Thyroid gland (tissue), 4 donors: ENCODE measurements at regions not wholly inside any gene's neighbourhood (a gene's known extent, or its start where the extent isn't known, plus 50 kb on each side); places are given as distances from the start of the nearest gene placed in this dataset.

ENCODE experiments used
- POLR2A ChIP-seq, 2 donors: fragments of 450-650 bp; IDR thresholded peaks; one replicate each; pipeline ENCODE4 v1.6.1; 2017; ENCODE audit warnings: antibody characterized with exemption in 2 of 2, mild to moderate bottlenecking in 2 of 2, moderate library complexity in 1 of 2
- TF ChIP-seq, protein P1 (sequence below), 6 experiments: fragments of 200-600 bp in 3 of 6; fragments of 450-650 bp in 3 of 6; sonication (generic) in 3 of 6; IDR thresholded peaks; one replicate each; pipeline ENCODE4 v1.5.1; 2016 to 2019; ENCODE audit warnings: antibody characterized with exemption in 6 of 6, mild to moderate bottlenecking in 2 of 6, inconsistent platforms in 1 of 6, moderate library complexity in 1 of 6

DNA sequence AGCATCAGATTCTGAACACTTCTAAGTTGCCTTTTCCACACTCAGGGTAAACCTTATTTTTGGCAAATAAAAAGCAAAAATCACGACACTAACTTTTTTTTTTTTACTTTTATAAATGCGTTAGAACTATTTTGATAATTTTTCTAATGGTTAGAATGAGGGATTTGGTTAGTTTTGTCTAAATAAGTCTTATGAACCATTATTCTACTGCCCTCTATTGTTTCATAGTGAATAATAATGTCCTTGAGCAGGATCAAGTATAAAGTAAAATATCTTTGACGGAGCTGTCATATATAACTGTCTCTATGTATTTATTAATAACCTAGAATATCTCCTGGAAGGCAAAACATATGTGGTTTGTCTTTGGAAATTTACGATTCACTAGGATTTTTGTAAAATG lies 631.8 kb downstream of the GABRG2 start:
- TF ChIP-seq, protein P1, sequence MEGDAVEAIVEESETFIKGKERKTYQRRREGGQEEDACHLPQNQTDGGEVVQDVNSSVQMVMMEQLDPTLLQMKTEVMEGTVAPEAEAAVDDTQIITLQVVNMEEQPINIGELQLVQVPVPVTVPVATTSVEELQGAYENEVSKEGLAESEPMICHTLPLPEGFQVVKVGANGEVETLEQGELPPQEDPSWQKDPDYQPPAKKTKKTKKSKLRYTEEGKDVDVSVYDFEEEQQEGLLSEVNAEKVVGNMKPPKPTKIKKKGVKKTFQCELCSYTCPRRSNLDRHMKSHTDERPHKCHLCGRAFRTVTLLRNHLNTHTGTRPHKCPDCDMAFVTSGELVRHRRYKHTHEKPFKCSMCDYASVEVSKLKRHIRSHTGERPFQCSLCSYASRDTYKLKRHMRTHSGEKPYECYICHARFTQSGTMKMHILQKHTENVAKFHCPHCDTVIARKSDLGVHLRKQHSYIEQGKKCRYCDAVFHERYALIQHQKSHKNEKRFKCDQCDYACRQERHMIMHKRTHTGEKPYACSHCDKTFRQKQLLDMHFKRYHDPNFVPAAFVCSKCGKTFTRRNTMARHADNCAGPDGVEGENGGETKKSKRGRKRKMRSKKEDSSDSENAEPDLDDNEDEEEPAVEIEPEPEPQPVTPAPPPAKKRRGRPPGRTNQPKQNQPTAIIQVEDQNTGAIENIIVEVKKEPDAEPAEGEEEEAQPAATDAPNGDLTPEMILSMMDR (IDR thresholded peaks at IDR 0.05): peak in 1 of 6 experiments; percentile 6
- no peak for TF ChIP-seq POLR2A (IDR thresholded peaks at IDR 0.05)
